ENCODE measurements at regions not wholly inside any gene's neighbourhood (a gene's known extent, or its start where the extent isn't known, plus 50 kb on each side); places are given as distances from the start of the nearest gene placed in this dataset.

DNA sequence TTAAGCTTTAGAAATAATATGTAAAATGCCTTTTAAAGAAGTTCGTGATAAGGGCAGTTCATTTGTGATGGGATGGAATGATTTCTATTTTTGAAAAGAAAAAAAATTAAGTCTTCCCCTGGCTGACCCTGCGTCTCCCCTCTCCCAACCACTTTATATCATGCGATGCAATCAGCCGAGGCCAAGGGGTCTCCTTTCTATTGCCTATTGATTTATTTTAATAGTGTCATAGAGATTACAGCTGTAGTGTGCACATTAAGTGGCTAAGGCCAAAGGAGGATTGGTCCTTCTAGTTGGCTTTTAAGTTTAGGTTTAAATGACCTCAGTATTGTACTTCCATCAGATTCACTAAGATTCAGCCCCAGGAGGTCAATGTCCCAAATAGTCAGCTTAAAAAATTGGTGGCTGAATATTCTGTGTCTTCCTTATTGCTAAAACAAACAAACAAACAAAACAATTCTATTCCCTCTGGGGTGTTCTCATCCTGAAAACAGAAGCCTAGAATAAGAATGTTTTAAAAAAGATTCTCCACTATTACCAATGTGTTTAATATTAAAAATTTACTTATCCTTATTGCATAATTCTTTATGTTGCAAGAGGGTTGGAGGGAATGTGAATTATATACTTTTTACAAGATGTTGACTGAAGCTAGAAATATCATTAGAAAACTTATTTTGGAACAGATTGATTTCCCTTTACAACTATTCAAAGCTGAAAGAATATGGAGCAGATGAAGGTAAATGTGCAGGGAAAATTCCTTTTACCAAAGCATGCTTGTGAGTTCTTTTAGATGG is 359.1 kb downstream of the SAMD5 start:
- Histone ChIP-seq H3K4me1 (ENCODE audit: control insufficient read depth, insufficient read depth, low read length) (no peaks in the 10 kb centered on the region), H3K4me3 (ENCODE audit: low read length) (no peak overlapping the region), H3K27me3 (ENCODE audit: control insufficient read depth, insufficient read depth, low read length) (no peaks in the 10 kb centered on the region), H3K36me3 (ENCODE audit: control insufficient read depth, insufficient read depth, low read length) (no peaks in the 10 kb centered on the region), H3K27ac (ENCODE audit: low read depth, low read length) (no peak overlapping the region), H3K9ac (ENCODE audit: low read length) (no peak overlapping the region)

DNA sequence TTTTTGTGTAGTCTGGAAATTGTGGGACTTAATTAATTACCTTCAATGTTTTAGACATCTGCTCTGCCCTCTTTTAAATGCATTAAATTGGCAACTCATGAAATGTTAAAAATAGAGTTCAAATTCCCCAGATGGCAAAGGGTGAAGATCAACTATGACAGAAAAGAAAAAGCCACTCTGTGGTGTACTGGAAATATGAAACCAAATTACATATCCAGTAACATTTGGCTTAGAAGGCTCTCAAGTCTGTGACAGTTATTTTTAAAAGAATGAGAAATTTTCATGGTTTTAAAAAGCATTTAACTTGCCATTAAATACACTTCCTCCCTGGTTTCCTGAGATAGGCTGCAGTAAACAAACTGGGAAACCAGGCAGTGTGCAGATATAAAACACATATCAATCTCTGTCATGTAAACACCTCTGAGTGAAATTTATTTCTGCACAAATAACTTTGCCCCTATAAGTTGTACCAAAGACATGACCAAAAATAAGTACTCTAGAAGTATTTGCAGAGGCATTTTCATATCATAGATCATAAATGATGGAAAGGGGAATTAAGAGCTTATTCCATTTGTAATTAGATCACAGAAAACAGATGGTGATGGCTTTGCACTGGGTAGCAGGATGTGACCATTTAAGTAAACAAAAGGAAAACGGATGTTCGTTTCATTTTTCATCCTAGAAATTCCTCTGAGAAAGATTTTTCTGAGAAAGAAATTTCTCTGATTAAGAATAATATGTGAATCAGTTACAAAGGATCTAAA is 360.1 kb downstream of the SAMD5 start:
- Histone ChIP-seq H3K4me3 (ENCODE audit: low read length) (no peak overlapping the region), H3K9ac (ENCODE audit: low read length) (no peak overlapping the region), H3K4me1 (ENCODE audit: control insufficient read depth, insufficient read depth, low read length) (no peaks in the 10 kb centered on the region), H3K27ac (ENCODE audit: low read depth, low read length) (no peak overlapping the region), H3K36me3 (ENCODE audit: control insufficient read depth, insufficient read depth, low read length) (no peaks in the 10 kb centered on the region), H3K27me3 (ENCODE audit: control insufficient read depth, insufficient read depth, low read length) (no peaks in the 10 kb centered on the region)

DNA sequence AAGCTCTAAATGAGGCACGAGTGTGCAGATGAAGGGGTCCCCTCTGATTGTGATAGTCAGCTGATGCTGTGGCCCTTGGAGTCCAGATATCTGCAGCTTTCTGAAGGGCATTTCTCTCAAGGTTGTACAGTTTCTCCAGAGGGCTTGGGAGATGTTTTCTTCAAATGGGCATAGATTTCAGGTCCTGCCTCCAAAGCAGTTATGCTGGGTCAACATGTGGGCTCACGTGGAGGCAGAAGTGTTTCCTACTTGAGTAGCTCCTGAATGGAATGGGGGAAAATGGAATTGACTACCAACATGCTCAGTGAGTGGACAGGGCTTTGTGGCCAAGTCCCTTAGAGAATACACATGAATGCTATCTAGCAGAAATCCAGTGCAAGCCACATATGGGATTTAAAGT is 360.7 kb downstream of the SAMD5 start:
- H3K36me3 ChIP-seq (ENCODE audit: control insufficient read depth, insufficient read depth, low read length), result no peaks in the 10 kb centered on the region
- H3K27ac ChIP-seq (ENCODE audit: low read depth, low read length), result no peak overlapping the region
- H3K4me3 ChIP-seq (ENCODE audit: low read length), result no peak overlapping the region
- H3K4me1 ChIP-seq (ENCODE audit: control insufficient read depth, insufficient read depth, low read length), result no peaks in the 10 kb centered on the region
- H3K27me3 ChIP-seq (ENCODE audit: control insufficient read depth, insufficient read depth, low read length), result no peaks in the 10 kb centered on the region
- H3K9ac ChIP-seq (ENCODE audit: low read length), result no peak overlapping the region

DNA sequence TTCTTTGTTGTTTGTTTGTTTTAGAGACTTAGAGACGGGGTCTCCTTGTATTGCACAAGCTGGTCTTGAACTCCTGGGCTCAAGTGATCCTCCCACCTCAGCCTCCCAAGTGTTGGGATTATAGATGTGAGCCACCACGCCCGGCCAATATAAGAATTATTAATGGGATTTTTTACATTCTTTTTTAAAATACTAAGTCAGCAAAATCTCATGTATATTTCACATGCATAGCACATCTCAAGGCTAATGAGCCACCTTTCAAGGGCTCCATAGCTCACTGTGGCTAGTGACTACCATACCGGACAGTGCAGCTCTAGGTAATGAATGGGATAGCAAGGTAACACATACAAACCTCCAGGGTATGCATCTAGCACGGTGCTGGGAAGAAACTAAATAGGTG is 361.4 kb downstream of the SAMD5 start:
- Histone ChIP-seq H3K27me3 (ENCODE audit: control insufficient read depth, insufficient read depth, low read length) (no peaks in the 10 kb centered on the region), H3K27ac (ENCODE audit: low read depth, low read length) (no peak overlapping the region), H3K4me1 (ENCODE audit: control insufficient read depth, insufficient read depth, low read length) (no peaks in the 10 kb centered on the region), H3K9ac (ENCODE audit: low read length) (no peak overlapping the region), H3K36me3 (ENCODE audit: control insufficient read depth, insufficient read depth, low read length) (no peaks in the 10 kb centered on the region), H3K4me3 (ENCODE audit: low read length) (no peak overlapping the region)

DNA sequence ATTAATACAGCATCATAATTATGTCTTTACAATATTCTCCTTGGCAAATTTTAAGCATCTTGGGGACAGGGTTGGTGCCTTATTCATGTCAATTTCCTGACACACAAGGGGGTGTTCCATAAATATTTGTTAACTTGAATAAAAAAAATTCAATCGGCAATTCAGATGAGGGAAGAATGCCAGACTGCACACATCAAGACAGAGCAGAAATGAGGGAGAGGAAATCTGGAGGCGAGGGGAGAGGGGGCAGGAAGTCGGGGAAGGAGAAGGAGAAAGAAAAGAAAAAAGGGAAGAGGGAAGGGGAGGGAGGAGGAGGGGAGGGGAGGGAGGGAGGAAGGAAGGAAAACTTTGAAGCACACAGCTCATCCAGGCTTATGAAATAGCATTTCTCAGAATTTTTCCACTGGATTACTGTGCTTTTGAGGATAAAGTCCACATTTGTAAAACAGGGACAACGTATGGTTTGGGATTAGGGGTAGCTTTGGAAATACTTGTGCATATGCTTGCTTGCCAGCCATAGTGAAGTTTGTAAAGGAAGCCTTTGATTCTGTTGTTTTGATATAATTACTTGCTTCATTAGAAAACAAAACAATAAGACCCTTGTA is 362.1 kb downstream of the SAMD5 start:
- no peaks in the 10 kb centered on the region for H3K27me3 ChIP-seq (ENCODE audit: control insufficient read depth, insufficient read depth, low read length)

DNA sequence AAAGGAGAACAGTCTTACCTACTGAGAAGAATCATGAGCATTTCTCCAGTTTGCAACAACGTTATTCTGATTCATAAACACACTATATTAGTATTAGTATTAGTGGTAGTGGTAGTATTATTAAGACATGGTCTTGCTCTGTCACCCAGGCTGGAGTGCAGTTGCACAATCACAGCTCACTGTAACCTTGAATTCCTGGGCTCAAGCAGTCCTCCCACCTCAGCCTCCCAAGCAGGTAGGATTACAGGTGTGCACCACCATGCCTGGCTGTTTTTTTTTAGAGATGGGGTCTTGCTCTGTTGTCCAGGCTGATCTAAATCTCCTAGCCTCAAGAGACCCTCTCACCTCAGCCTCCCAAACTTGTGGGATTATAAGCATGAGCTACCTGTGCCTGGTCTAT is 363.5 kb downstream of the SAMD5 start:
- Histone ChIP-seq H3K9ac (ENCODE audit: low read length) (no peak overlapping the region), H3K36me3 (ENCODE audit: control insufficient read depth, insufficient read depth, low read length) (no peaks in the 10 kb centered on the region), H3K4me3 (ENCODE audit: low read length) (no peak overlapping the region), H3K4me1 (ENCODE audit: control insufficient read depth, insufficient read depth, low read length) (no peaks in the 10 kb centered on the region), H3K27me3 (ENCODE audit: control insufficient read depth, insufficient read depth, low read length) (no peaks in the 10 kb centered on the region), H3K27ac (ENCODE audit: low read depth, low read length) (no peak overlapping the region)

More for the DNA sequence above, 362.1 kb downstream of the SAMD5 start:
- no peaks in the 10 kb centered on the region for H3K36me3 ChIP-seq (ENCODE audit: control insufficient read depth, insufficient read depth, low read length)
- no peak overlapping the region for H3K4me3 ChIP-seq (ENCODE audit: low read length)
- no peak overlapping the region for H3K27ac ChIP-seq (ENCODE audit: low read depth, low read length)
- H3K9ac ChIP-seq (ENCODE audit: low read length), result no peak overlapping the region
- H3K4me1 ChIP-seq (ENCODE audit: control insufficient read depth, insufficient read depth, low read length), result no peaks in the 10 kb centered on the region

DNA sequence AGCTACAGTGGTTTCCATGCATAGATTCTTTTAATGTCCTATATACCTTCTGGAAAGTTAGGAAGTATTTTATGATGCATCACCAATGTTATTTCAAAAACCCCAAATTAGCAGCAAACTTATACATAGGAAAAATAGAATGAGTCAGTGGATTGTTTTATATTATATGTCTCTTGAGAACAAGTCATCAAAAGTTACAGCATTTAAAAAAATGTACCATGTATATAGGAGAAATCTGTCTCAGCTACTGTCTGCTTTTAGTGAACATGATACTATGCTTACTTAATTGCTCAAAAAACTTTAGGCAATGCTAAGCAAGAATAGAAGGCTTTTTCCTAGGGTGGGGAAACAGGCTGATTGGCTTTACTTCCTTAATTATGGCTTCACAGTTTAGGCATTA is 365.3 kb downstream of the SAMD5 start:
- Histone ChIP-seq H3K27me3 (ENCODE audit: control insufficient read depth, insufficient read depth, low read length) (no peaks in the 10 kb centered on the region), H3K9ac (ENCODE audit: low read length) (no peak overlapping the region), H3K36me3 (ENCODE audit: control insufficient read depth, insufficient read depth, low read length) (no peaks in the 10 kb centered on the region), H3K4me3 (ENCODE audit: low read length) (no peak overlapping the region), H3K27ac (ENCODE audit: low read depth, low read length) (no peak overlapping the region), H3K4me1 (ENCODE audit: control insufficient read depth, insufficient read depth, low read length) (no peaks in the 10 kb centered on the region)

DNA sequence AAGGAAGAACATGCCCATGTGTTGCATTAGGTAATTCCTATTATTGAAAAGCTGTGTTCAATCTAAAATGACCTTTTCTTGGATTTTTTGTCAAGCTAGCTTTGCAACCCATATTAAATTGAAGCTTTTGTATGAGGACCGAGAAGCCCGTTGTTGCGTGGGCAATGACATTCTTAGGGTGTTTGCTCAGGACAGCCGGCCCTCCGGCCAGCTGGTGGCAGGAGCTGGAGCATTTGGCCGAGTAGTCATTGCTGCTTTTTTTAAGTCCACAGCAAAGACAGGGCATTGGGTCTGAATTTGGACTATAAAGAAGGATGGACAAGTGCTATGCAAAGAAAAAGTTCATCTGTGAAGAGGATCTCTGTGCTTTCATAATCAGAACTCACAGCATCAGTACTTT is 365.8 kb downstream of the SAMD5 start:
- Histone ChIP-seq H3K9ac (ENCODE audit: low read length) (no peak overlapping the region), H3K36me3 (ENCODE audit: control insufficient read depth, insufficient read depth, low read length) (no peaks in the 10 kb centered on the region), H3K27me3 (ENCODE audit: control insufficient read depth, insufficient read depth, low read length) (no peaks in the 10 kb centered on the region), H3K27ac (ENCODE audit: low read depth, low read length) (no peak overlapping the region), H3K4me3 (ENCODE audit: low read length) (no peak overlapping the region), H3K4me1 (ENCODE audit: control insufficient read depth, insufficient read depth, low read length) (no peaks in the 10 kb centered on the region)

DNA sequence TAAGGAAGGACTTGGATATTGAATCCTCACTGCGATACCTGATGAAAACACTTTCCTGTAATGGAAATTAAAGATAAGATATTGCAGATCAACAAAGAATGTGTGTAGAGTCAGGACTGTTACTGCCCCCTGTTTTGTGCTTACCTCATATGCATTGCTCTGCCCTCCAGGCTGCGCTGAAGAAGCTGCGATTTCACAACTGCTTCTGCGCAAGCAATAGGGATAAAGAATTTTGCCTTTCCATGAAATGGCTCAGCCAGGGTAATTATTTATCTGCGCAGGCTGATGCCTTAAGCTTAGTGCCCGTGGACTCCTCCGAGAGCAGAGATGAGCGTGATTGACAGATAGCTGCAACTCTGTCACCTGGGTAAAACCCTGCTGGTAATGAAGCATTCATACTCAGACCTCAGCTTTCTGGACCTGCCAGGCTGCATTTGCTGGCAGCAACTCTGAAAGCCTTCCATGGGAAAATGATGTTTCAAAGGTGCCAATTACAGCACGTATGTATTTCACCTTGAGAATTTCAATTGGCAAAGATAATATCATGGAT is 370.6 kb downstream of the SAMD5 start:
- Histone ChIP-seq H3K4me1 (ENCODE audit: control insufficient read depth, insufficient read depth, low read length) (no peaks in the 10 kb centered on the region), H3K27me3 (ENCODE audit: control insufficient read depth, insufficient read depth, low read length) (no peaks in the 10 kb centered on the region), H3K27ac (ENCODE audit: low read depth, low read length) (no peak overlapping the region), H3K4me3 (ENCODE audit: low read length) (no peak overlapping the region), H3K36me3 (ENCODE audit: control insufficient read depth, insufficient read depth, low read length) (no peaks in the 10 kb centered on the region), H3K9ac (ENCODE audit: low read length) (no peak overlapping the region)

DNA sequence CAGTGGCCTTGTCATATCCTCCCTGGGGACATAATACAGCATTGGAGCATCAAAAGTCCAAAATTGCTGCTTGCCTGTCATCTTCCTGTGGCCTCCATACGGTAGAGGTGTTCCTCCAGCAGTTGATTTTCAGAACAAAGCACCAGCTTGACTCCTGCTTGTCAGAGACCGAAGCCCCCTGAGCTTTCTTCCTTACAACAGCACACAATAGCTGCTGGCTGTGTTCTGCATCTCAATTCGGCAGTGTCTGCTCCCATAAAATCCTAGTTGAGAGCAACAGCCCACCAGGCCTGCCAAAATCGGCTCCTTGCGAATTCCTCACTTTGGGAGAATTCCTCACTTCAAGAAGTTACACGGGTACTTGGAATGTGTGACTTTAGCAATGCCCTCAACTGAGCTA is 372.9 kb downstream of the SAMD5 start:
- Histone ChIP-seq H3K27me3 (ENCODE audit: control insufficient read depth, insufficient read depth, low read length) (no peaks in the 10 kb centered on the region), H3K4me3 (ENCODE audit: low read length) (no peak overlapping the region), H3K27ac (ENCODE audit: low read depth, low read length) (no peak overlapping the region), H3K9ac (ENCODE audit: low read length) (no peak overlapping the region), H3K4me1 (ENCODE audit: control insufficient read depth, insufficient read depth, low read length) (no peaks in the 10 kb centered on the region), H3K36me3 (ENCODE audit: control insufficient read depth, insufficient read depth, low read length) (no peaks in the 10 kb centered on the region)

DNA sequence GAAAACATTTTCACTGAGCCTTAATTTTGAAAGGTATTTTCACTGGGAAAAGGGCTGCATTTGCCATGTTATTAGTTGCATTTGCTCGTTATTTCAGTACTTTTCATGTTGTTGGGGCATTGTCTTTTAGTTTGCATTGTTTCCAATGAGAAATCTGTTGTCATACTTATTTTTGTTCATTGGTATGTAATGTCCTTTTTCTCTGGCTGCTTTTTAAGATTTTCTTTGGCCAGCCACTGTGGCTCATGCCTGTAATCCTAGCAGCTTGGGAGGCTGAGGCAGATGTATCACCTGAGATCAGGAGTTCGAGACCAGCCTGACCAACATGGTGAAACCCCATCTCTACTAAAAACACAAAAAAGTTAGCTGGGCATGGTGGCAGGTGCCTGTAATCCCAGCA is 379.9 kb downstream of the SAMD5 start:
- Histone ChIP-seq H3K27me3 (ENCODE audit: control insufficient read depth, insufficient read depth, low read length) (no peaks in the 10 kb centered on the region), H3K9ac (ENCODE audit: low read length) (no peak overlapping the region), H3K4me3 (ENCODE audit: low read length) (no peak overlapping the region), H3K4me1 (ENCODE audit: control insufficient read depth, insufficient read depth, low read length) (no peaks in the 10 kb centered on the region), H3K36me3 (ENCODE audit: control insufficient read depth, insufficient read depth, low read length) (no peaks in the 10 kb centered on the region), H3K27ac (ENCODE audit: low read depth, low read length) (no peak overlapping the region)

DNA sequence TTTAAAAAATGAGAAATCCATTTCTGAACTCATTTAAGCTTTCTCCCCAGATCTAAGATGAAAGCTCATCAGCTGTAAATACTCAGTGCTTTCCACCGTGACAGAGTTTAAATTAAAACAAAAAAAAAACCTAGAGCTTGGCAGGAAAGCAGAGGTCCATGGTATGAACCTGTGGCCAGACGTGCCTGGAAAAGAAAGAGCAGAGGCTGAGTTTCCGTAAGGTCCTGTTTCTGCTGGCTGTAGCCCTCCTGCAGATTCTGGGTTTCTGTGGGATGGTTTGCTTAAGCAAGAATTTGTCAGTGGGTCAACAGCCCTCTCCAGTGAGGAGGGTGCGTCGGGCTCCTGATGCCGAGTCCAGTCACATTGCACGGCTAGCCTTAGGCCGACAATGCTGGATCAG is 383.2 kb downstream of the SAMD5 start:
- Histone ChIP-seq H3K4me3 (ENCODE audit: low read length) (no peak overlapping the region), H3K27me3 (ENCODE audit: control insufficient read depth, insufficient read depth, low read length) (no peaks in the 10 kb centered on the region), H3K36me3 (ENCODE audit: control insufficient read depth, insufficient read depth, low read length) (no peaks in the 10 kb centered on the region), H3K4me1 (ENCODE audit: control insufficient read depth, insufficient read depth, low read length) (no peaks in the 10 kb centered on the region), H3K27ac (ENCODE audit: low read depth, low read length) (no peak overlapping the region), H3K9ac (ENCODE audit: low read length) (no peak overlapping the region)

Measured in rectal smooth muscle tissue (tissue), 1 donor.